ENCODE measurements at regions not wholly inside any gene's neighbourhood (a gene's known extent, or its start where the extent isn't known, plus 50 kb on each side); places are given as distances from the start of the nearest gene placed in this dataset.

DNA sequence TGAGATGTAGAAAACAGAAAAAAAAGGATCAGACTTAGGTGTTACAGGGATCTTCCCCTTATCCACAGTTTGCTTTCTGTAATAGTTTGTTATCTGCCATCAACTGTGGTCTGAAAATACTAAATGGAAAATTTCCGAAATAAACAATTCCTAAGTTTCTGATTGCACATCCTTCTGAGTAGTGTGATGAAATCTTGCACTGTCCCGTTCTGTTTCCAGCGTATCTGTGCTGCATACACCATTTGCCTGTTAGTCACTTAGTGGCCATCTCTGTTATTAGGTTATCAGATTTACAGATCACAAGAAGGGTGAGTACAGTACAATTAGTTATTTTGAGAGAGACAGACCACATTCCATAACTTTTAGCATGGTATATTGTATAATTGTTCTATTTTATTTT, 185.6 kb upstream of the CPHXL start:
- in situ Hi-C loops (cut with HindIII; ENCODE audit: low pct_ligation_motif_present, low pct_unique_long_range_greater_than_20kb, low sequenced_read_pairs): no loop called here

DNA sequence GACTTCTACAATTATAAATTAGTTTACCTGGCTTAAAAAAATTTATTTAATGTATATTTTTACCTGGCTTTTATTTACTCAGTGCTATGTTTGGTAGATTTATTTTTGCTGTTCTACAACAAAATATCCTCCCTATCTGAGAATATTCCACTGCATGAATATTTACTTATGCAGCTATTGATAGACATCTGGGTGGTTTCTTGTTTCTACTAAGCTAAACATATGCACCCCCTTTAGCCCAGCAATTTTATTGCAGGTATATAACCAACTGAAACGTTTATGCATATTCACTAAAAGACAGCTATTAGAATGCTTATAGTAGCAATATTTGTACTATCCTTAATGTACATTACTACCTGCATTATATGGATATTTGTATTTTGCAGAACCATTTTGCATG, 187.7 kb upstream of the CPHXL start:
- DNase-seq: no peak
- in situ Hi-C loops (cut with HindIII; ENCODE audit: low pct_ligation_motif_present, low pct_unique_long_range_greater_than_20kb, low sequenced_read_pairs): no loop called here

More for the DNA sequence above, 185.6 kb upstream of the CPHXL start:
- DNase-seq: no peak

DNA sequence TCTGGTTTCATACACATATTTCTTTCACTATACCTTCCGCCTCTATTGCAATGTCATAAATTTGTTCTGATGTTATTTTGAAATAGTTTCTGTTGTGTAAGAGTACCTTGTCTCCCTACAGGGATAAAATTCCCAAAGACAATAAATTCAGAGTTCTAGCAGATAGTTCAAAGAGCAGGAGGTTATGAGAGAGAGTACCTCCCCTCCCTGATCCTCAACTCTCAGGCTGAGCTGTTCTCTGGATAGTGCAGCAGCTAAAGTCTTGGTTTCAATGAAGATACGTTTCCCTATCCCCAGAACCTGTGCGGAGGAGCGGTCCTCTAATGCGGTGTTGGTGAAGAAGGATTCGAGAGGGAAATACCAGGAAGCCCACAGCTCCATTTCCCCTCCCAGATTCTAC, 190.2 kb upstream of the CPHXL start:
- in situ Hi-C loops (cut with HindIII; ENCODE audit: low pct_ligation_motif_present, low pct_unique_long_range_greater_than_20kb, low sequenced_read_pairs): no loop called here
- DNase-seq: no peak

DNA sequence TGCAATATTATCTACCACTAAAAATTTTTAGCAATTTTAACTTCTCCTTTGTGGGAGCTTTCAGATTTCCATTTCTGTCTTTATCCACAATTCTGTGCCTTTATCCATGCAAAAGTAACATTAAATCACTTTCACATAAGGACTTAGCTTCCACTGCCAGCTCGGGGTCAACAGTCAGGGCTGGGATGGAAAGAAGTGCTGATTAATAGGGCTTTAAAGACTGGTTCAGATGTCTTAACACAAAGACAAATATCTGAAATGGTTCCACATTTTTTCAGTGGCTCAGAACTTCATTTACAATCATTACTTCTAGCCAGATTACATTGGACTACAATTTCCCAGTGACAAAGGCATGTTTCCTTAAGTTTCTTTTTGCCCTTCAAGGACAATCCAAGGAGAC, 191.8 kb upstream of the CPHXL start:
- no peak for DNase-seq
- in situ Hi-C loops (cut with HindIII; ENCODE audit: low pct_ligation_motif_present, low pct_unique_long_range_greater_than_20kb, low sequenced_read_pairs): no loop called here

DNA sequence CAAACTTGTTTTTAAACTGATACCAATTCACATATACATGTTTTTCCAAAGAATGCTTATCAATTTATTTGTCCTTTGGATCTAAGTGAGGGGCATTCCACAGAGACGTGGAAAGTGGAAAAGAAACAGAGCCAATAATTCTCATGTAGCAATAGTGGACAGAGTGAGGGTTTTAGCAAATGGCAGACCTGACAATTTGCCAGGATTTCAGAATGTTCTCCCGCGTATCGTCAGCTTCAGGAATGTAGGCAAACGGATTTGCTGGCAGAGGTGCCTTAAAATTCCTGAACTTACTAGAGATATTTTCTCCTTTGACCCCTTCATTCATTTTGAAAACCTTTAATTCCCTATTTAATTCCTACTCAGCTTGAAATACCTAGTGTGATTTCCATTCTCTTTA, 193.4 kb upstream of the CPHXL start:
- no peak for DNase-seq
- in situ Hi-C loops (cut with HindIII; ENCODE audit: low pct_ligation_motif_present, low pct_unique_long_range_greater_than_20kb, low sequenced_read_pairs): no loop called here

DNA sequence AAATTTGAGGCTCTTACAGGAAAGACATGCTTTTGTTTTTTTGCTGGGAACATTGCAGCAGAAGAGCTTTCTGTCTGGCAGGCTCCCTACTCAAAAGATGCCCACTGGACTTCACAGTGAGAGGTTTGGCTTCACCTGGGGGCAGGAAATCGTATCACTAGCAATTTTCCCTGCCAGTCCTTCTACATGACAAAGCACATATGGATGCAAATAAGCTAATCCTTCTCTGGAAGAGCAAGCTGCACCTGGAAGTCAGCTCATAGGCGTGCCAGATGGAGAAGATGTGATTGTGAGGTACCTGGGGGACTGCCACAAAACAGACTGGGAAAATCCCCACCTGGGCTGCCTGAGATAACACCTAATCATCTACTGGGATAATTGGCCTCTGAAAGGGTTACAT, 195.0 kb upstream of the CPHXL start:
- in situ Hi-C loops (cut with HindIII; ENCODE audit: low pct_ligation_motif_present, low pct_unique_long_range_greater_than_20kb, low sequenced_read_pairs): no loop called here
- no peak for DNase-seq

DNA sequence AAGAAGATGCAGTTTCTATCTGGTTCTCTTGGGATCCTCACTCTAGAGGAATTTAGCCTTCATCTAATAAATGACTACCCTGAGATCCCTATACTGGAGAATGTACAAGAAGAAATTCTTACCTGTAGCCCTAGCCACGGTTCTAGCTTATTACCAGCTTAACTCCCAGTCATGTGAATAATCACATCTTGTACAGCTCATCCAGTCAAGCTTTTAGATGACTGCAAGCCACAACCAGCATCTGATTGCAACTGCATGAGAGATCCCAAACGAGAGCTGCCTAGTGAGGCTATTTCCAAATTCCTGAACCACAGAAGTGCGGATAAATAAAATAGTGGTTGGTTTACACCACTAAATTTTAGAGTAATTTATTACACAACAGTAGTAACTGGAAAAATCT, 196.0 kb upstream of the CPHXL start:
- in situ Hi-C loops (cut with HindIII; ENCODE audit: low pct_ligation_motif_present, low pct_unique_long_range_greater_than_20kb, low sequenced_read_pairs): no loop called here
- DNase-seq: no peak

DNA sequence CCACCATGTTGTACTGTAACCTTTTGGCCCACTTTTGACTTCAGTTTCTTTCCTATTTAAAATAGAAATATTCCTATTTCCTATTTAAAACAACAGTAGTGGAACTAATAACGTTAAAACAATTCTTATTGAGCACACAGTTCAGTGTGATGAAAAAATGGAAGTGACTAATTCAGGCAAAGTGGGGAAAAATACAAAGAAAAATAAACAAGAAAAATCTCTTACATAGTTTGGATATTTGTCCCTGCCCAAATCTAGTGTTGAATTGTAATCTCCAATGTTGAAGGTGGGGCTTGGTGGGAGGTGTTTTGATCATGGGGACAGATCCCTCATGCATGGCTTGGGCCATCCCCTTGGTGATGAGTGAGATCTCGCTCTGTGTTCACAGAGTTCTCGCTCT, 198.1 kb upstream of the CPHXL start:
- DNase-seq: no peak
- in situ Hi-C loops (cut with HindIII; ENCODE audit: low pct_ligation_motif_present, low pct_unique_long_range_greater_than_20kb, low sequenced_read_pairs): no loop called here

DNA sequence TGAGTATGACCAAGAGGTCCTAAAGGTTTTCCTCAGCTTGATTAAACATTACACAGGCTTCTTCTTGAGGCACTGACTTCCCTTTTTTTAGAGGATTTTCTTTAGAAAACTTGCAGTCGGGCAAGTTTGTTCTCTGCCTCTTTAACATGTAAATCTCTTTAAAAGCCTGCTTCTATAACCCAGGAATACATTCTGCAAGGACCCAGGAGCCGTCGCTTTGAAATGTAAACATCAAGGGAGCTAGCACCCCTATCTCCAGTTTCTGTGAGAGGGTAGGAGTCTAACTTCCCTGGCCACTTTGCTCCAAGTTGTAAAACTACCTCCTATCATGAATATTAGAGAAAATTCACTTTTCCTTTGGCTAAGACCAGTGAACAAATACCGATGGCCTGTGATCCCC, 201.5 kb upstream of the CPHXL start:
- DNase-seq: no peak

DNA sequence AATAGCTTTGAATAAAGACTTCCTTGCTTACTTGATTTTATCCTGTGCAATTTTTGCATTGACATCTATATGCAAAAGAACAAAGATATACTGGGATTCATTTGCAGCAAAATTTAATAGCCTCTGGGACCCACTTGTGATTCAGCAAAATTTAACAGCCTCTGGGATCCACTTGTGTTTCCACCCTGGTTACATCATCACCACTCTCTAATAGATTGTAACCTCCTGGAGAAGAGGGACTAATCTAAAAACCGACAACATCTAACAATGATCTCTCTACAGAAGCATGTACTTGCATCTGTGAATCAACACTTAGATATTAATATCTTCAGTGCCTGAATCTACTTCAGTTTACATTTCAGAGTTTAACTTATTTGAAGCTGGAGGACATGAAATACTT, 202.0 kb upstream of the CPHXL start:
- in situ Hi-C loops (cut with HindIII; ENCODE audit: low pct_ligation_motif_present, low pct_unique_long_range_greater_than_20kb, low sequenced_read_pairs): no loop called here
- DNase-seq: no peak

More for the DNA sequence above, 201.5 kb upstream of the CPHXL start:
- in situ Hi-C loops (cut with HindIII; ENCODE audit: low pct_ligation_motif_present, low pct_unique_long_range_greater_than_20kb, low sequenced_read_pairs): no loop called here

DNA sequence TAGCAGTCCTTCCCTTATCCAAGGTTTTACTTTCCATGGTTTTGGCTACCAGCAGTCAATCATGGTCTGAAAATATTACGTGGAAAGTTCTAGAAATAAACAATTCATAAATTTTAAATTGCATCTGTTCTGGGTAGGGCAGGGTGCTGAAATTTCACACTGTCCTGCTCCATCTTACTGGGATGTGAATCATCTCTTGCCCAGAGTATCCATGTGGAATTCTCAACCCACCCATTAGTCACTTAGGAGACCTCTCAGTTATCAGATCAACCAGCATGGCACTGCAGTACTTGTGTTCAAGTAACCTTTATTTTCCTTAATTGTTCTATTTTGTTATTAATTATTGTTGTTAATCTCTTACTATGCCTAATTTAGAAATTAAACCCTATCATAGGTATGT, 202.8 kb upstream of the CPHXL start:
- in situ Hi-C loops (cut with HindIII; ENCODE audit: low pct_ligation_motif_present, low pct_unique_long_range_greater_than_20kb, low sequenced_read_pairs): no loop called here
- DNase-seq: no peak

DNA sequence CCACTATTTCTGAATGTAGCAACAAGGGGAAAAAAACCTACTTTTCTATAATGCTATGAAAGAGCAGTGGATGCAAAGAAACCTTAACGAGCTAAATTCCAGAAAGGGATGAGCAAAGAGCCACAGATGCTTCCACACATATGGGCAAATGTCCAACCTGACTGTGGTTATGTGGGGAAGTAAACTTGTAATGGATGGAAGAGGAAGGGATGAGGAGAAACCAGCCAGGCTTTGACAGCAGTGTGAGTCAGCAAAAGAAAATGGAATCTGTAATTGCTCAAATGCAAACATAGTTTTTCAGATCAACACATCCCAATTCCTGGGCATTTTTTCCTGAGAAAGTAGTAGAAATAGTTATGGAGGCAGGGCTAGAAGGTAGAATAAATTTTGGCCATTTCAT, 204.8 kb upstream of the CPHXL start:
- in situ Hi-C loops (cut with HindIII; ENCODE audit: low pct_ligation_motif_present, low pct_unique_long_range_greater_than_20kb, low sequenced_read_pairs): no loop called here
- DNase-seq: no peak

DNA sequence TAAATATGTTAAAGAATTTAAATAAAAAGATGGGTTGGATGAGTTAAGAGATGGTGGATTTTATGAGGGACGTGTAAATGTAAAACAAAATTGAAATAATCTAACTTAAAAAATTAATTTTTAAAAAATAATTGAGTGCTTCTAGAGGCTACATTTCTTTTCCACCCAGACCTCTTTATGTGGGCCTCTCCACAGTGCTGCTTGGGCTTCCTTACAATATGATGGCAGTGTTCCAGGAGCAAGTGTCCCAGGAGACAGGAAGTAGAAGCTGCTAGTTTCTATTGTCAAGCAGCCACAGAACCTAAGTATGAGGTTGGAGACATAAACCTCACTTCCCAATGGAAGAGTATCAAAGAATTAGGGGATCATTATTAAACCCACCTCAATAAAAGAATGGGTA, 205.7 kb upstream of the CPHXL start:
- DNase-seq: no peak
- in situ Hi-C loops (cut with HindIII; ENCODE audit: low pct_ligation_motif_present, low pct_unique_long_range_greater_than_20kb, low sequenced_read_pairs): no loop called here

DNA sequence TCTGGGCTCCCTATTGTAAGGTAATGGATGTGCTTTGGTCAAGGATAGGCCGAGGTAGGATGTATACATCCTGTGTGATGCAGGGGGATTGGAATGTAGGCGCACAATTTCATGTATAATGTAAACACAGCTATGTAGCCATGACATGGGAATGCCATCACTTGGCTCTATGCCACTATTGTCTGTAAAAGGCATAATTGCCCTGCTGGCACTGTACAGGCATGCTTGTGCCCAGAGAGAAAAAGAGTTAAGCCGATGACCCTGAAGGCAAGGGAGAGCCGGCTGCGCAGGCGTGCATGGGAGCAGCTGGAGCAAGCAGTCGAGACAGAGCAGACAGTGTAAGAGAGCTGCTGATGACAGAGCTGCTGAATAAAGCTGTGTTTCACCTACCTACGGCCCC, 212.5 kb upstream of the CPHXL start:
- in situ Hi-C loops (cut with HindIII; ENCODE audit: low pct_ligation_motif_present, low pct_unique_long_range_greater_than_20kb, low sequenced_read_pairs): no loop called here
- no peak for DNase-seq

DNA sequence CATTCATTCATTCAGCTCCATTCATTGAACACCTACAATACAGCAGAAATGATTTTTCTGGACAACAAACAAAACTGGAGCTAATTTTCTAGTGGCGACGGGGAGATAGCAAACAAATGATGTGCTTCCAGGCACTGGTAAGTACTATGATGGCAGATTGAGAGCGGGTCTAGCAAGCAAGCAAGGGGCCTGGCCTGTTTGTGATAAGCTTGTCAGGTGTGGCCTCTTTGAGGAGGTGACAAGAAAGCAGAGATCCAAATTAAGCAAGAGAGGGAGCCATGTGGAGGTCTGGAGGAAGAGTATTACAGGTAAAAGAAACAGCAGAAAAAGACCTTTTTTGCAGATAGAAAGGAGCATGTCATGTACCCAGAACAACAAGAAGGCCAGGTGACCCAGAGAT, 216.1 kb upstream of the CPHXL start:
- in situ Hi-C loops (cut with HindIII; ENCODE audit: low pct_ligation_motif_present, low pct_unique_long_range_greater_than_20kb, low sequenced_read_pairs): no loop called here
- DNase-seq: no peak

DNA sequence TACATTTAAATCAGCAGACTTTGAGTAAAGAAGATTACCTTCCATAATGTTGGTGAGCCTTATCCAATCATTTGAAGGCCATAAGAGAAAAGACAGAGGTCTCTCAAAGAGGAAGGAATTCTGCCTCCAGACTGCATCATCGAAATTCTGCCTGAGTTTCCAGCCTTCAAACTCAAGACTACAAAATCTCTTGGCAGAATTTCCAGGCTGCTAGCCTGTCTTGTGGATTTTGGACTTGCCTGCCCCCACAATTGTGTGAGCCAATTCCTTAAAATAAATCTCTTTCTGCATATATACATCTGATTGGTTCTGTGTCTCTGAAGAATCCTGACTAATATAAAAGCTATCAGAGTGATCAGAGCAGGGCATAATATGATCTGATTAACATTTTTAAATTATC, 216.6 kb upstream of the CPHXL start:
- in situ Hi-C loops (cut with HindIII; ENCODE audit: low pct_ligation_motif_present, low pct_unique_long_range_greater_than_20kb, low sequenced_read_pairs): no loop called here
- no peak for DNase-seq

DNA sequence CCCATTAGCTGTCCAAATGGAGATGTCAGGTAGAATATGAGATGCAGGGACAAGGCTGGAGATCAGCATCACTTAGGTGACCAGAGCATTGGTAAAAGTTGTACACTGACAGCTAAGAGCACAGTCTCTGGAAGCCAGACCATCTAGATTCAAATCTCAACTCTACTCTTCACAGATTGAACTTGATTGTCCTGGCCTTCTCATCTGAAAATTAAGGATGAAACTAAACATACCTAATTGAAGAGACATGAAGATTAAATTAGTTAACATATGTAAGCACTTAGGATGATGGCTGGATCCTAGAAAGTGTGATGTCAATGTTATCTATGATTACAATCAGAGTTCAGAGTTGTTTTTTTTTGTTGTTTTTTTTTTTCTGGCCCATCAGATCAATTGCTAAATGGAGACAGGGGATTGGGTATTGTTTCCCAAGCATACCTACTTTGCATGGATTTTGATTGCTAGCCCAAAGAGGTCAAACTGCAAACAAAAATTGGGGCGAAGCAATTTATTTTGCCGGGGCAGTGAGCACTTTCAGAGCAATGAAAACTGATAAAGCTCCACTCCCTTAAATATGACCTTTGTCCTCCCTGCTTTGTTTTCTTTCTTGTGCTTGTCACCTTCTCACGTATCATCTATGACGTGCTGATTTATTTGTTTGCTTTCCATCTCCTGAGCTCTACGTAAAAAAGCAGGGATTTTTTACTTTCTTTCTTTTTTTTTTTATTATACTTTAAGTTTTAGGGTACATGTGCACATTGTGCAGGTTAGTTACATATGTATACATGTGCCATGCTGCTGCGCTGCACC, 217.6 kb upstream of the CPHXL start:
- in situ Hi-C loops (cut with HindIII; ENCODE audit: low pct_ligation_motif_present, low pct_unique_long_range_greater_than_20kb, low sequenced_read_pairs): no loop called here
- no peak for DNase-seq

DNA sequence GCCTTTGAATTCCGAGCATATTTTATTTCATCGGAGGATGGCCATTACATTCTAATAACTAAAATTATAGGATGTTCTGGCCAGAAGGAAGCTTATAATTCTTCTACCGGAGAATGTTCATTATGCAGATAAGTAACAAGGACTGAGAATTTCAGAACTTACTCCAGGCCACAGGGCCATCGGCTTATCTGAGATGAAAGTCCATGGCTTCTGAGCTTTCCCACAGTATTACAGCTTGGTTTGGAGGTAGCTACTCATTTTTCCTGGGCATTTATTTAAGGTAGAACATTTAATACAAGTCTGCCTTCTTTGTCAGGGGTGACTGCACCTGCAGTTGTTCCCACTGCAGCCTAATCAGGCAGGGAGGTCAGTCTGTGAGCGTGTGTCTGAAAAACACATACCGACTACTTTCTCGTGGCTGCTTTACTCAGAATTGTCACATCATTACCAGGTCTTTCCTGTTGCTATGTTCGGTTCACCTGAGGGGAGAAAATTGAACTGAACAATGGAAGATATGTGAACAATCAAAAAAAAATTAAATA, 219.7 kb upstream of the CPHXL start:
- in situ Hi-C loops (cut with HindIII; ENCODE audit: low pct_ligation_motif_present, low pct_unique_long_range_greater_than_20kb, low sequenced_read_pairs): no loop called here
- no peak for DNase-seq

DNA sequence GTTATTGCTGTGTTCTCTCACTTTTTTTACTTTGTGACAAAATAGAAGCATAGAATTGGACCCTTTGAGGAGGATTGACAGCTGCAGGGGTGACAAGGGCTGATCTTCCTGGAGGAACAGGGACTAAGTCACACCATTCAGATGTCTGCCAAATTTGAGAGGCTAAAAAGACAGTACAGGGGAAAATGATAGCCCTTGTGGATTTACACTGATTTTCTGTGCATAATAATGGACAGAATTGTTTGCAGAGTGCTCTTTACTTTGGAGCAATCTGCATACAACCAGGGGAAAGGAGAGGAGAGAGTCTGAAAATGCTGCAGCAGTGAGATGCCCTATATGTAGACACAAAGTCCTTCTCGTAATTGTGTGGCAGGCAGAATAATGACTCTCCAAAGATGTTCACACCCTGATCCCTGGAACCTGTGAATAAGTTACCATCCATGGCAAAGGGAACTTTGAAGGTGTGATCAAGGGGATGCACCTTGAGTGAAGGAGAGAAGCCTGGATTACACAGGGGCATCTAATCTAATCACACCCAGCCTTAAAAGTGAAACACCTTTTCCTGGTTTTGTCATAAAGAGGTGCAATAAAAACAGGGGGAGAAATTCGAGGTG, 221.4 kb upstream of the CPHXL start:
- in situ Hi-C loops (cut with HindIII; ENCODE audit: low pct_ligation_motif_present, low pct_unique_long_range_greater_than_20kb, low sequenced_read_pairs): no loop called here
- DNase-seq: no peak

DNA sequence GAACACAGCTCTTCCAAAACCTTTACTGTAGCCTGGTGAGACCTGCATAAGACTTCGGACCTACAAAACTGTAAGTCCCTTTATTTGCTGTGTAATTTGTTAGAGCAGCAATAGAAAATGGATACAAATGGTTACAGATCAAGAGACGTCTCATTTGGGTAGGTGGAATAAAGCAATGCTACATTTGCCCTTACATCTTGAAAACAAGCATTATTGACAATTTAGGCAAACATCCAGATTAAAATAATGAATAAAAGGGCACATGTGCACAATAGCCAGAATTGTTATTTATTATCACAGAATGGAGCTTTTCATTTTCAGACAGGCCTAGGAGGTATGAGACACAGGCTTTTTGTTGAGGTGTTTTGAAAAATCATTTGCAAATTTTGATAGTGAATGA, 222.2 kb upstream of the CPHXL start:
- in situ Hi-C loops (cut with HindIII; ENCODE audit: low pct_ligation_motif_present, low pct_unique_long_range_greater_than_20kb, low sequenced_read_pairs): no loop called here
- DNase-seq: no peak
